Caco-2 (cell line): ENCODE measurements at regions not wholly inside any gene's neighbourhood (a gene's known extent, or its start where the extent isn't known, plus 50 kb on each side); places are given as distances from the start of the nearest gene placed in this dataset.

Experiments
- BruUV-seq: library from RNA; stranded (reverse); fragments of 400-500 nt; replicated peaks from 2 replicates; lab custom pipeline; 2021; lab: Mats Ljungman, UMichigan
- CTCF ChIA-PET: fragments of 300-600 bp; sonication (Branson Sonifier 250); formaldehyde crosslinking; loops from one replicate; lab custom pipeline; 2022; ENCODE audit warnings: antibody characterized with exemption; lab: Charles Lee
- POLR2A ChIA-PET: fragments of 300-600 bp; sonication (Branson Sonifier 250); formaldehyde crosslinking; loops from one replicate; lab custom pipeline; 2022; ENCODE audit warnings: antibody characterized with exemption; lab: Charles Lee
- DNase-seq, 2 experiments: peaks; one replicate each; pipeline versions ENCODE4 v3.0.0 to v3.0.0-alpha.2; 2020 to 2022
- H3K27me3 ChIP-seq: replicated peaks from 2 replicates; pipeline ENCODE4 v1.6.0; 2011; ENCODE audit warnings: low read length; ENCODE audit not compliant: control insufficient read depth, insufficient read depth
- H3K36me3 ChIP-seq: 2 replicates; pipeline ENCODE4 v1.5.1; 2011; ENCODE audit warnings: low read length; ENCODE audit not compliant: control insufficient read depth, insufficient read depth
- H3K4me1 ChIP-seq: fragments of 250-450 bp; sonication (Bioruptor Pico); 2 replicates; pipeline ENCODE4 v1.5.1; 2020; ENCODE audit warnings: mild to moderate bottlenecking
- H3K4me3 ChIP-seq: 2 replicates; pipeline ENCODE4 v1.5.1; 2011; ENCODE audit warnings: low read depth, mild to moderate bottlenecking, control low read depth, low read length
- H3K9me3 ChIP-seq: fragments of 250-450 bp; sonication (Bioruptor Pico); 2 replicates; pipeline ENCODE4 v1.5.1; 2020; ENCODE audit warnings: mild to moderate bottlenecking, moderate library complexity
- H3K27ac Mint-ChIP-seq: one replicate; pipeline ENCODE4 v1.8.0; 2022; ENCODE audit warnings: mixed read lengths; ENCODE audit not compliant: unreplicated experiment
- H3K27me3 Mint-ChIP-seq: one replicate; pipeline ENCODE4 v1.8.0; 2022; ENCODE audit warnings: mixed read lengths; ENCODE audit not compliant: insufficient read depth, unreplicated experiment
- H3K36me3 Mint-ChIP-seq: one replicate; pipeline ENCODE4 v1.8.0; 2022; ENCODE audit warnings: mild to moderate bottlenecking, mixed read lengths; ENCODE audit not compliant: insufficient read depth, unreplicated experiment
- H3K4me1 Mint-ChIP-seq: one replicate; pipeline ENCODE4 v1.8.0; 2022; ENCODE audit warnings: low read depth, mixed read lengths; ENCODE audit not compliant: unreplicated experiment
- H3K4me3 Mint-ChIP-seq: one replicate; pipeline ENCODE4 v1.8.0; 2022; ENCODE audit warnings: mild to moderate bottlenecking, moderate library complexity, mixed read lengths; ENCODE audit not compliant: unreplicated experiment
- H3K9me3 Mint-ChIP-seq: one replicate; pipeline ENCODE4 v1.8.0; 2022; ENCODE audit warnings: mixed read lengths; ENCODE audit not compliant: unreplicated experiment
- CTCF ChIP-seq, 2 experiments: fragments of 200-600 bp in 1 of 2; IDR thresholded peaks; 1 replicate in 1 of 2; 2 replicates in 1 of 2; pipeline versions ENCODE4 v1.5.1 to v1.8.0; 2011 to 2022; ENCODE audit warnings: antibody characterized with exemption in 1 of 2, control low read depth in 1 of 2, inconsistent platforms in 1 of 2, low read depth in 1 of 2, low read length in 1 of 2, mild to moderate bottlenecking in 1 of 2, moderate library complexity in 1 of 2; ENCODE audit not compliant: insufficient read depth in 1 of 2, severe bottlenecking in 1 of 2, unreplicated experiment in 1 of 2
- intact Hi-C: fragments of 100-400 bp; cut with micrococcal nuclease; formaldehyde crosslinking; loops from one replicate; pipeline ENCODE4 v1.10.0; 2022; ENCODE audit not compliant: unreplicated experiment

- POLR2A ChIA-PET = no interaction called here
- Mint-ChIP-seq H3K4me1 (no peaks in the 10 kb centered on the region), H3K27ac (no peak overlapping the region), H3K36me3 (no peaks in the 10 kb centered on the region), H3K4me3 (no peak overlapping the region), H3K9me3 (no peaks in the 10 kb centered on the region), H3K27me3 (peaks cover 19% of the 10 kb centered on the region)
- TF ChIP-seq CTCF (IDR thresholded peaks at IDR 0.05; ENCODE audit: insufficient read depth in 1 of 2, low read depth in 1 of 2, low read length in 1 of 2, severe bottlenecking in 1 of 2, unreplicated experiment in 1 of 2) = no peak
- no peaks in the 10 kb centered on the region for H3K36me3 ChIP-seq
- no peaks in the 10 kb centered on the region for H3K27me3 ChIP-seq
- no peaks in the 10 kb centered on the region for H3K9me3 ChIP-seq
- no peak overlapping the region for H3K4me3 ChIP-seq
- CTCF ChIA-PET = interaction anchor here (0.6 to 2.0 kb wide), 6 partner anchors 45 to 890 kb away, joined by 3 to 14 read pairs (median 4); no protein-coding TSS in a partner anchor
- intact Hi-C loops = loop anchor here (1.0 to 5.0 kb wide), 2 partner anchors 854 to 891 kb away; no protein-coding TSS in a partner anchor
- no peak for DNase-seq
- no TSS peak for BruUV-seq
- no peaks in the 10 kb centered on the region for H3K4me1 ChIP-seq
These were observed 80.7 kb downstream of the C7orf25 start for GRCh38 chr7:42831006-42831717.

GRCh38 chr7:42812779-42813178 lies 99.1 kb downstream of the C7orf25 start:
- CTCF ChIA-PET = no interaction called here
- Mint-ChIP-seq H3K4me3 (no peak overlapping the region), H3K9me3 (no peaks in the 10 kb centered on the region), H3K36me3 (no peaks in the 10 kb centered on the region), H3K4me1 (no peaks in the 10 kb centered on the region), H3K27ac (no peak overlapping the region), H3K27me3 (peaks cover 10% of the 10 kb centered on the region)
- Histone ChIP-seq H3K9me3 (no peaks in the 10 kb centered on the region; the same call in 1 of the 2 replicates), H3K4me3 (no peak overlapping the region), H3K4me1 (no peaks in the 10 kb centered on the region), H3K36me3 (no peaks in the 10 kb centered on the region), H3K27me3 (no peaks in the 10 kb centered on the region)
- DNase-seq = no peak
- POLR2A ChIA-PET = no interaction called here
- intact Hi-C loops = no loop called here
- BruUV-seq = no TSS peak
- no peak for TF ChIP-seq CTCF (IDR thresholded peaks at IDR 0.05; ENCODE audit: insufficient read depth in 1 of 2, low read depth in 1 of 2, low read length in 1 of 2, severe bottlenecking in 1 of 2, unreplicated experiment in 1 of 2)

GRCh38 chr7:42805601-42806000 lies 106.3 kb downstream of the C7orf25 start:
- BruUV-seq = no TSS peak
- no peaks in the 10 kb centered on the region for H3K36me3 Mint-ChIP-seq
- Histone ChIP-seq H3K36me3 (no peaks in the 10 kb centered on the region), H3K4me3 (no peak overlapping the region), H3K4me1 (no peaks in the 10 kb centered on the region), H3K9me3 (no peaks in the 10 kb centered on the region), H3K27me3 (no peaks in the 10 kb centered on the region)
- H3K27me3 Mint-ChIP-seq = peaks cover 18% of the 10 kb centered on the region
- ChIA-PET CTCF (no interaction called here), POLR2A (no interaction called here)
- DNase-seq = no peak
- H3K4me1 Mint-ChIP-seq = no peaks in the 10 kb centered on the region
- intact Hi-C loops = no loop called here
- no peak overlapping the region for H3K4me3 Mint-ChIP-seq
- H3K27ac Mint-ChIP-seq = no peak overlapping the region
- TF ChIP-seq CTCF (IDR thresholded peaks at IDR 0.05; ENCODE audit: insufficient read depth in 1 of 2, low read depth in 1 of 2, low read length in 1 of 2, severe bottlenecking in 1 of 2, unreplicated experiment in 1 of 2) = no peak
- H3K9me3 Mint-ChIP-seq = no peaks in the 10 kb centered on the region
